ENCODE measurements at regions not wholly inside any gene's neighbourhood (a gene's known extent, or its start where the extent isn't known, plus 50 kb on each side); places are given as distances from the start of the nearest gene placed in this dataset.
"Not testable (repeated sequence)": the region's sequence is repeated elsewhere in the genome, so short reads cannot be mapped to it uniquely, and the experiment has no call there.

GRCh38 chr6:11307226-11307625 is 74.8 kb upstream of the NEDD9 start:
- no peak for DNase-seq (ENCODE audit: low read depth)
- TF ChIP-seq CTCF (IDR thresholded peaks at IDR 0.05; ENCODE audit: low read depth, low read length, missing control alignments), result no peak
- no peak overlapping the region for H3K4me3 ChIP-seq (ENCODE audit: low read depth, low read length)

GRCh38 chr6:11304946-11305345 is 72.5 kb upstream of the NEDD9 start:
- DNase-seq (ENCODE audit: low read depth), result no peak
- no peak for TF ChIP-seq CTCF (IDR thresholded peaks at IDR 0.05; ENCODE audit: low read depth, low read length, missing control alignments)

GRCh38 chr6:11299876-11300428 is 67.5 kb upstream of the NEDD9 start:
- H3K4me3 ChIP-seq (ENCODE audit: low read depth, low read length); DNase-seq (ENCODE audit: low read depth): not testable (repeated sequence)

More at GRCh38 chr6:11304946-11305345, 72.5 kb upstream of the NEDD9 start:
- no peak overlapping the region for H3K4me3 ChIP-seq (ENCODE audit: low read depth, low read length)

- DNase-seq (ENCODE audit: low read depth); H3K4me3 ChIP-seq (ENCODE audit: low read depth, low read length): not testable (repeated sequence)
These were observed 66.9 kb upstream of the NEDD9 start for GRCh38 chr6:11299421-11299784.

- TF ChIP-seq CTCF (IDR thresholded peaks at IDR 0.05; ENCODE audit: low read depth, low read length, missing control alignments), result no peak
- no peak overlapping the region for H3K4me3 ChIP-seq (ENCODE audit: low read depth, low read length)
- DNase-seq (ENCODE audit: low read depth), result no peak
These were observed 66.4 kb upstream of the NEDD9 start for GRCh38 chr6:11298651-11299420.

- TF ChIP-seq CTCF (IDR thresholded peaks at IDR 0.05; ENCODE audit: low read depth, low read length, missing control alignments), result no peak
- H3K4me3 ChIP-seq (ENCODE audit: low read depth, low read length), result no peak overlapping the region
- no peak for DNase-seq (ENCODE audit: low read depth)
These were observed 64.9 kb upstream of the NEDD9 start for GRCh38 chr6:11297376-11297729.

- no peak for DNase-seq (ENCODE audit: low read depth)
- H3K4me3 ChIP-seq (ENCODE audit: low read depth, low read length), result no peak overlapping the region
- no peak for TF ChIP-seq CTCF (IDR thresholded peaks at IDR 0.05; ENCODE audit: low read depth, low read length, missing control alignments)
These were observed 64.2 kb upstream of the NEDD9 start for GRCh38 chr6:11296449-11297375.

All from GM12864 (cell line).